Keratinocyte (primary cell): ENCODE measurements at regions not wholly inside any gene's neighbourhood (a gene's known extent, or its start where the extent isn't known, plus 50 kb on each side); places are given as distances from the start of the nearest gene placed in this dataset.

Experiments
- DNase-seq: peaks from one replicate; pipeline ENCODE4 v3.0.0-alpha.2; 2011; ENCODE audit warnings: low read depth, missing footprints, low spot score
- FAIRE-seq: peaks from 2 replicates; lab custom pipeline; 2011; peaks lifted over from hg19 to GRCh38; lab: Jason Lieb, UNC
- H2AFZ ChIP-seq: 2 replicates; pipeline ENCODE4 v1.6.0; 2012; ENCODE audit warnings: low read length, control low read depth, inconsistent platforms; ENCODE audit not compliant: control insufficient read depth
- H3K27ac ChIP-seq: 2 replicates; pipeline ENCODE4 v1.5.1; 2011; ENCODE audit warnings: low read length; ENCODE audit not compliant: control insufficient read depth, insufficient read depth
- H3K27me3 ChIP-seq: 3 replicates; pipeline ENCODE4 v1.6.0; 2011; ENCODE audit warnings: low read length; ENCODE audit not compliant: control insufficient read depth, insufficient read depth; ENCODE audit errors: extremely low read depth
- H3K36me3 ChIP-seq, 2 experiments: 2 replicates in 1 of 2; 3 replicates in 1 of 2; pipeline ENCODE4 v1.5.1; 2011; ENCODE audit warnings: low read length in 2 of 2, mild to moderate bottlenecking in 1 of 2; ENCODE audit not compliant: control insufficient read depth in 2 of 2, insufficient read depth in 2 of 2; ENCODE audit errors: extremely low read depth in 1 of 2
- H3K4me1 ChIP-seq: 3 replicates; pipeline ENCODE4 v1.5.1; 2011; ENCODE audit warnings: low read length; ENCODE audit not compliant: control insufficient read depth, insufficient read depth; ENCODE audit errors: extremely low read depth
- H3K4me2 ChIP-seq: 3 replicates; pipeline ENCODE4 v1.6.0; 2011; ENCODE audit warnings: low read depth, low read length; ENCODE audit not compliant: control insufficient read depth, insufficient read depth; ENCODE audit errors: extremely low read depth
- H3K4me3 ChIP-seq, 3 experiments: fragments of 200-600 bp in 1 of 3; sonication (generic) in 1 of 3; 2 replicates in 2 of 3; 3 replicates in 1 of 3; pipeline ENCODE4 v1.5.1; 2011 to 2016; ENCODE audit warnings: low read length in 3 of 3, mild to moderate bottlenecking in 3 of 3, control low read depth in 2 of 3, inconsistent platforms in 1 of 3, low read depth in 1 of 3, mixed read lengths in 1 of 3, mixed run types in 1 of 3, moderate library complexity in 1 of 3; ENCODE audit not compliant: control insufficient read depth in 2 of 3, insufficient read depth in 2 of 3; ENCODE audit errors: extremely low read depth in 1 of 3
- H3K79me2 ChIP-seq: 2 replicates; pipeline ENCODE4 v1.6.0; 2012; ENCODE audit warnings: low read length; ENCODE audit not compliant: control insufficient read depth, insufficient read depth
- H3K9ac ChIP-seq: 3 replicates; pipeline ENCODE4 v1.6.0; 2011; ENCODE audit warnings: low read length; ENCODE audit not compliant: control insufficient read depth, insufficient read depth; ENCODE audit errors: extremely low read depth
- H3K9me1 ChIP-seq: 3 replicates; pipeline ENCODE4 v1.6.0; 2011; ENCODE audit warnings: low read length; ENCODE audit not compliant: control insufficient read depth, insufficient read depth; ENCODE audit errors: extremely low read depth
- H3K9me3 ChIP-seq: 2 replicates; pipeline ENCODE4 v1.5.1; 2012; ENCODE audit warnings: low read depth, low read length; ENCODE audit not compliant: control insufficient read depth
- H4K20me1 ChIP-seq: 3 replicates; pipeline ENCODE4 v1.6.0; 2011; ENCODE audit warnings: low read length; ENCODE audit not compliant: control insufficient read depth, insufficient read depth; ENCODE audit errors: extremely low read depth
- EZH2 ChIP-seq: IDR thresholded peaks from one replicate; pipeline ENCODE4 v1.6.1; 2012; ENCODE audit warnings: inconsistent platforms, mild to moderate bottlenecking, low read length, moderate library complexity
- dilution Hi-C: fragments of 300-500 bp; cut with MboI; formaldehyde crosslinking; loops from one replicate; pipeline ENCODE4 v1.7.0; 2020; ENCODE audit warnings: low sequenced_read_pairs; ENCODE audit not compliant: extremely low pct_ligation_motif_present
- TF ChIP-seq, protein P1 (sequence below), 3 experiments: IDR thresholded peaks in 1 of 3; conservative IDR thresholded peaks in 1 of 3; optimal IDR thresholded peaks in 1 of 3; 2 replicates in 2 of 3; 3 replicates in 1 of 3; pipeline versions ENCODE3 to v1.5.1; 2011; ENCODE audit warnings: low read length in 3 of 3, mild to moderate bottlenecking in 3 of 3, moderate library complexity in 2 of 3, control low read depth in 1 of 3, inconsistent platforms in 1 of 3; ENCODE audit not compliant: insufficient read depth in 2 of 3; ENCODE audit errors: extremely low read depth in 1 of 3

DNA sequence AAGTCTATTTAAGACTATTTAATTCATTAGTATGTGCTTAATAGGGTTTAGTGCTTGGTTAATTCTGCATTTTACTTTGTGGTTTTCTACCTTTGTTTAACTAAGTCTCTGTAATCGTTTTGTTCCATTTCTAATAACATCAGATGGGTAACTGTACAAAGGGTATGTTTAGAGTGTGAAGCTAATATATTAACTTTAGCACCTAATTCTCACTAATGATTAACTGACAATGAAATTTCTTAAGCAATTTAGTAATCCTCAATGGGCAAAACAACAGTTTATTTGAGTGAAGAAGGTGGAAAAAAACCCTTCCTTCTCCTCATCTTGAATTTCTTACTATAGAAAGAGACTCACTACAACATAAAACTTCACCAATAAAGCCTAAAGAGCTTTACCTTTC, 448.1 kb upstream of the MIR17HG start:
- TF ChIP-seq, protein P1, sequence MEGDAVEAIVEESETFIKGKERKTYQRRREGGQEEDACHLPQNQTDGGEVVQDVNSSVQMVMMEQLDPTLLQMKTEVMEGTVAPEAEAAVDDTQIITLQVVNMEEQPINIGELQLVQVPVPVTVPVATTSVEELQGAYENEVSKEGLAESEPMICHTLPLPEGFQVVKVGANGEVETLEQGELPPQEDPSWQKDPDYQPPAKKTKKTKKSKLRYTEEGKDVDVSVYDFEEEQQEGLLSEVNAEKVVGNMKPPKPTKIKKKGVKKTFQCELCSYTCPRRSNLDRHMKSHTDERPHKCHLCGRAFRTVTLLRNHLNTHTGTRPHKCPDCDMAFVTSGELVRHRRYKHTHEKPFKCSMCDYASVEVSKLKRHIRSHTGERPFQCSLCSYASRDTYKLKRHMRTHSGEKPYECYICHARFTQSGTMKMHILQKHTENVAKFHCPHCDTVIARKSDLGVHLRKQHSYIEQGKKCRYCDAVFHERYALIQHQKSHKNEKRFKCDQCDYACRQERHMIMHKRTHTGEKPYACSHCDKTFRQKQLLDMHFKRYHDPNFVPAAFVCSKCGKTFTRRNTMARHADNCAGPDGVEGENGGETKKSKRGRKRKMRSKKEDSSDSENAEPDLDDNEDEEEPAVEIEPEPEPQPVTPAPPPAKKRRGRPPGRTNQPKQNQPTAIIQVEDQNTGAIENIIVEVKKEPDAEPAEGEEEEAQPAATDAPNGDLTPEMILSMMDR (optimal IDR thresholded peaks at IDR 0.05 in 1 of 3, IDR thresholded peaks at IDR 0.05 in 1 of 3, conservative IDR thresholded peaks at IDR 0.05 in 1 of 3; ENCODE audit: extremely low read depth in 1 of 3, insufficient read depth in 2 of 3, low read length in 3 of 3): no peak
- no peak for TF ChIP-seq EZH2
- Histone ChIP-seq H3K9me3 (no peaks in the 10 kb centered on the region), H3K9me1 (no peaks in the 10 kb centered on the region), H3K27ac (no peak overlapping the region), H3K79me2 (no peaks in the 10 kb centered on the region), H3K36me3 (no peaks in the 10 kb centered on the region), H3K27me3 (no peaks in the 10 kb centered on the region), H3K4me1 (no peaks in the 10 kb centered on the region), H4K20me1 (no peaks in the 10 kb centered on the region), H3K4me3 (no peak overlapping the region), H3K4me2 (no peak overlapping the region), H3K9ac (no peak overlapping the region), H2AFZ (no peak overlapping the region)
- no peak for FAIRE-seq
- no peak for DNase-seq
- dilution Hi-C loops: no loop called here

DNA sequence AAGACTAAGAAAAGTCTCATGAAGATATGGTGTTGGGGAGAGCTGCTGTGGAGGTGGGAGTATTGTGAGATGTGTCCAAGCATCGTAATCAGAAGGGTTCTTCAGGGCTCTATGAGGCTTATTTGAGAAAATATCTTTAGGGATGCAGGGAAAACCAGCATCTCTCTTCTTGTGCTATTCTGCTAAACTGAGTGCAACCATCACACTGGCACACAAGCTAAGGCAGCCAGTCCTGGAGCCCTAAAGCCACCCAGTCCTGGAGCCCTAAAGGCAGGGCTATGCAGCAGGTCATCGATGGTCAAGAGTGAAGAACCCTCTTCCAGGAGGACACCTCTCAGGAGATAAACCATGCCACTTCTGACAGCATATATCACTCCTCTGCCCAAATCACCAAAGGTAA, 445.2 kb upstream of the MIR17HG start:
- dilution Hi-C loops: no loop called here
- no peak for TF ChIP-seq EZH2
- TF ChIP-seq, protein P1 (optimal IDR thresholded peaks at IDR 0.05 in 1 of 3, IDR thresholded peaks at IDR 0.05 in 1 of 3, conservative IDR thresholded peaks at IDR 0.05 in 1 of 3; ENCODE audit: extremely low read depth in 1 of 3, insufficient read depth in 2 of 3, low read length in 3 of 3): no peak
- no peaks in the 10 kb centered on the region for H3K27me3 ChIP-seq
- no peaks in the 10 kb centered on the region for H4K20me1 ChIP-seq
- no peaks in the 10 kb centered on the region for H3K4me1 ChIP-seq
- no peak overlapping the region for H3K9ac ChIP-seq
- no peak overlapping the region for H2AFZ ChIP-seq
- H3K4me3 ChIP-seq: no peak overlapping the region
- H3K9me1 ChIP-seq: no peaks in the 10 kb centered on the region
- DNase-seq: no peak
- H3K36me3 ChIP-seq: no peaks in the 10 kb centered on the region
- H3K9me3 ChIP-seq: no peaks in the 10 kb centered on the region
- H3K4me2 ChIP-seq: no peak overlapping the region
- FAIRE-seq: no peak
- H3K27ac ChIP-seq: no peak overlapping the region
- H3K79me2 ChIP-seq: no peaks in the 10 kb centered on the region
